K562 (cell line): ENCODE measurements at regions not wholly inside any gene's neighbourhood (a gene's known extent, or its start where the extent isn't known, plus 50 kb on each side); places are given as distances from the start of the nearest gene placed in this dataset.

Experiments
- ATAC-seq: fragments of 200-7000 bp; cut with Tn5 transposase; 3 replicates; pipeline ENCODE4 v1.9.1; 2020; ENCODE audit warnings: moderate library complexity
- BruUV-seq: library from RNA; stranded (reverse); fragments of 400-500 nt; replicated peaks from 2 replicates; lab custom pipeline; 2021; lab: Mats Ljungman, UMichigan
- CTCF ChIA-PET: fragments of 300-600 bp; formaldehyde crosslinking; extraction: SDS; loops from one replicate; lab custom pipeline; 2021; ENCODE audit warnings: low intra/inter-chr PET ratio; lab: Yijun Ruan, JAX
- POLR2A ChIA-PET: fragments of 300-600, 350-650 bp; sonication (Branson Sonifier 250); formaldehyde crosslinking; extraction: SDS; loops from one replicate; lab custom pipeline; 2021; ENCODE audit warnings: antibody characterized with exemption, inconsistent platforms; lab: Yijun Ruan, JAX
- DNase-seq, 4 experiments: peaks; one replicate each; pipeline versions ENCODE4 v3.0.0 to v3.0.0-alpha.2; 2011 to 2018; ENCODE audit warnings: low spot score in 3 of 4, mixed read lengths in 3 of 4; ENCODE audit errors: extremely low read depth in 1 of 4
- FAIRE-seq: peaks from 2 replicates; lab custom pipeline; 2011; peaks lifted over from hg19 to GRCh38; lab: Jason Lieb, UNC
- H2AFZ ChIP-seq: 2 replicates; pipeline ENCODE4 v1.6.0; 2011; ENCODE audit warnings: low read depth, low read length, control low read depth, inconsistent platforms
- H3K27ac ChIP-seq: fragments of 200-600 bp; 3 replicates; pipeline ENCODE4 v1.8.0; 2011; ENCODE audit warnings: low read depth, mild to moderate bottlenecking, control low read depth, inconsistent platforms, low read length, moderate library complexity, mixed read lengths; ENCODE audit errors: extremely low read depth
- H3K27me3 ChIP-seq, 2 experiments: fragments of 300-600 bp in 1 of 2; 2 replicates in 1 of 2; 3 replicates in 1 of 2; pipeline versions ENCODE4 v1.6.0 to v1.8.0; 2011; ENCODE audit warnings: inconsistent platforms in 2 of 2, low read length in 2 of 2, mild to moderate bottlenecking in 1 of 2, mixed read lengths in 1 of 2, moderate library complexity in 1 of 2; ENCODE audit not compliant: control insufficient read depth in 2 of 2, insufficient read depth in 2 of 2
- H3K36me3 ChIP-seq: fragments of 300-600 bp; 3 replicates; pipeline ENCODE4 v1.8.0; 2011; ENCODE audit warnings: mild to moderate bottlenecking, low read length, inconsistent platforms; ENCODE audit not compliant: control insufficient read depth, insufficient read depth
- H3K4me1 ChIP-seq, 2 experiments: fragments of 200-600 bp in 1 of 2; replicated peaks in 1 of 2; 2 replicates in 1 of 2; 3 replicates in 1 of 2; pipeline versions ENCODE4 v1.5.1 to v1.8.0; 2011; ENCODE audit warnings: inconsistent platforms in 2 of 2, low read length in 2 of 2, mild to moderate bottlenecking in 1 of 2, mixed read lengths in 1 of 2, moderate library complexity in 1 of 2; ENCODE audit not compliant: control insufficient read depth in 2 of 2, insufficient read depth in 2 of 2
- H3K4me2 ChIP-seq: 2 replicates; pipeline ENCODE4 v1.6.1; 2011; ENCODE audit warnings: low read length, control low read depth, inconsistent platforms, mixed read lengths; ENCODE audit not compliant: insufficient read depth
- H3K4me3 ChIP-seq: fragments of 200-600 bp; sonication (generic), shearing (Covaris generic); 2 replicates; pipeline ENCODE4 v1.5.1; 2016; ENCODE audit warnings: control low read depth, inconsistent platforms
- H3K79me2 ChIP-seq: fragments of 200-600 bp; 3 replicates; pipeline ENCODE4 v1.8.0; 2011; ENCODE audit warnings: low read length, inconsistent platforms; ENCODE audit not compliant: control insufficient read depth, insufficient read depth
- H3K9ac ChIP-seq, 2 experiments: 2 replicates each; pipeline versions ENCODE4 v1.6.0 to v1.6.1; 2011; ENCODE audit warnings: low read depth in 2 of 2, low read length in 2 of 2, control low read depth in 1 of 2, inconsistent platforms in 1 of 2, mild to moderate bottlenecking in 1 of 2, mixed read lengths in 1 of 2; ENCODE audit not compliant: insufficient read depth in 1 of 2
- H3K9me1 ChIP-seq: one replicate; pipeline ENCODE4 v1.6.0; 2011; ENCODE audit warnings: inconsistent platforms, mild to moderate bottlenecking, low read length, moderate library complexity; ENCODE audit not compliant: control insufficient read depth, insufficient read depth
- H3K9me3 ChIP-seq: replicated peaks from 2 replicates; pipeline ENCODE4 v1.5.1; 2011; ENCODE audit warnings: low read depth, low read length, inconsistent platforms; ENCODE audit not compliant: control insufficient read depth, insufficient read depth
- H4K20me1 ChIP-seq: replicated peaks from 2 replicates; pipeline ENCODE4 v1.6.1; 2011; ENCODE audit warnings: low read length, inconsistent platforms, mixed read lengths; ENCODE audit not compliant: control insufficient read depth, insufficient read depth
- CCNT2 ChIP-seq: IDR thresholded peaks from 2 replicates; pipeline ENCODE4 v1.6.1; 2011; ENCODE audit warnings: borderline replicate concordance, low read depth, mild to moderate bottlenecking, moderate library complexity, mixed read lengths, low read length; ENCODE audit not compliant: insufficient read length; ENCODE audit errors: extremely low read depth
- HNRNPL ChIP-seq: fragments of 200-400 bp; formaldehyde crosslinking; IDR thresholded peaks from 2 replicates; pipeline ENCODE4 v1.6.1; 2017; ENCODE audit warnings: low read depth, mild to moderate bottlenecking, low read length
- HSF4 ChIP-seq: fragments of 250-450 bp; sonication (Bioruptor Pico); IDR thresholded peaks from 2 replicates; pipeline ENCODE4 v2.1.2; 2022; ENCODE audit warnings: mild to moderate bottlenecking, moderate library complexity, borderline replicate concordance
- MED1 ChIP-seq: sonication (generic); formaldehyde crosslinking; IDR thresholded peaks from 2 replicates; pipeline ENCODE4 v1.8.1; 2023; ENCODE audit warnings: missing genetic modification reagents, borderline replicate concordance
- PKNOX1 ChIP-seq: fragments of 450-650 bp; IDR thresholded peaks from 2 replicates; pipeline ENCODE4 v1.6.1; 2016
- POLR2G ChIP-seq: fragments of 200-400 bp; formaldehyde crosslinking; IDR thresholded peaks from 2 replicates; pipeline ENCODE4 v1.6.1; 2017; ENCODE audit warnings: low read depth, mild to moderate bottlenecking, antibody characterized with exemption, low read length, moderate library complexity
- whole genome bisulfite sequencing: fragments of 100-300 bp; shearing (Covaris generic); methylation state at CpG from one replicate; pipeline ENCODE4 v1.1.6; 2016; ENCODE audit warnings: low coverage, mixed read lengths; ENCODE audit not compliant: insufficient coverage; ENCODE audit errors: missing lambda C conversion rate; 5-methylcytosine and 5-hydroxymethylcytosine counted together
- in situ Hi-C: fragments of 300-500 bp; cut with MboI; formaldehyde crosslinking; loops from 4 replicates; pipeline ENCODE4 v1.15.0; 2018; ENCODE audit warnings: inconsistent platforms, mixed read lengths
- intact Hi-C: fragments of 100-400 bp; cut with micrococcal nuclease; formaldehyde crosslinking; loops from 2 replicates; pipeline ENCODE4 v1.14.2; 2022
- TF ChIP-seq, protein P1 (sequence below): fragments of 250-450 bp; sonication (Bioruptor Pico); IDR thresholded peaks from 2 replicates; pipeline ENCODE4 v1.8.0; 2022; ENCODE audit warnings: inconsistent platforms, mild to moderate bottlenecking, moderate library complexity, borderline replicate concordance
- TF ChIP-seq, protein P2 (sequence below): fragments of 450-650 bp; IDR thresholded peaks from 2 replicates; pipeline ENCODE4 v1.6.1; 2016; ENCODE audit warnings: low read depth, mild to moderate bottlenecking, moderate library complexity

DNA sequence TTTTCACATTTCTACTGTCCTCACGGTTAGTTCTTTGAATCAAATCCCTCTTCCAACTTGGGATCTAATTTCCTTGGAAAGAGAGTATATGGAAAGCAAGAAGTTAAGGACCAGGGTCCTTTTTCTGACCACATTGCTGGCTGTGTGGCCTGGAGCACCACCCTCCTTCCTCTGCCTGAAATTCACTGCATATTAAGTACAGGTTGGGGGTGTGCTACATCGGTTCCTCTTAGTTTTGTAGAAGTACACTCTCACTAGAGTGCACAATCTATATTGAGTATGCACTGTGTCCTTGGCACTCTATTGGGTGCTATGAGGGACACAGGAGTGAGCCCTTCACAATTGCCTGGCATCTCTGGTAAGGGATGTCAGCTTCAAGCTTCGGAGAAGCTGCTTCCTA lies 53.8 kb upstream of the KLF9 start:
- TF ChIP-seq HNRNPL: no peak
- TF ChIP-seq CCNT2: no peak
- no peak for TF ChIP-seq HSF4 (CRISPR knock-in tag)
- TF ChIP-seq, protein P1, sequence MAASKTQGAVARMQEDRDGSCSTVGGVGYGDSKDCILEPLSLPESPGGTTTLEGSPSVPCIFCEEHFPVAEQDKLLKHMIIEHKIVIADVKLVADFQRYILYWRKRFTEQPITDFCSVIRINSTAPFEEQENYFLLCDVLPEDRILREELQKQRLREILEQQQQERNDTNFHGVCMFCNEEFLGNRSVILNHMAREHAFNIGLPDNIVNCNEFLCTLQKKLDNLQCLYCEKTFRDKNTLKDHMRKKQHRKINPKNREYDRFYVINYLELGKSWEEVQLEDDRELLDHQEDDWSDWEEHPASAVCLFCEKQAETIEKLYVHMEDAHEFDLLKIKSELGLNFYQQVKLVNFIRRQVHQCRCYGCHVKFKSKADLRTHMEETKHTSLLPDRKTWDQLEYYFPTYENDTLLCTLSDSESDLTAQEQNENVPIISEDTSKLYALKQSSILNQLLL (CRISPR knock-in tag): no peak
- TF ChIP-seq PKNOX1: no peak
- TF ChIP-seq, protein P2, sequence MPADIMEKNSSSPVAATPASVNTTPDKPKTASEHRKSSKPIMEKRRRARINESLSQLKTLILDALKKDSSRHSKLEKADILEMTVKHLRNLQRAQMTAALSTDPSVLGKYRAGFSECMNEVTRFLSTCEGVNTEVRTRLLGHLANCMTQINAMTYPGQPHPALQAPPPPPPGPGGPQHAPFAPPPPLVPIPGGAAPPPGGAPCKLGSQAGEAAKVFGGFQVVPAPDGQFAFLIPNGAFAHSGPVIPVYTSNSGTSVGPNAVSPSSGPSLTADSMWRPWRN: no peak
- TF ChIP-seq MED1 (CRISPR knock-in tag): no peak
- TF ChIP-seq POLR2G: no peak
- Histone ChIP-seq H3K4me2 (no peak overlapping the region), H3K4me1 (peaks cover 0 to 2% of the 10 kb centered on the region in 2 experiments; a peak in 3 of 5 replicates), H3K9me3 (no peaks in the 10 kb centered on the region), H3K27me3 (no peaks in the 10 kb centered on the region), H3K79me2 (no peaks in the 10 kb centered on the region), H3K9me1 (no peaks in the 10 kb centered on the region), H4K20me1 (no peaks in the 10 kb centered on the region), H3K9ac (no peak overlapping the region), H3K4me3 (no peak overlapping the region), H3K36me3 (no peaks in the 10 kb centered on the region), H3K27ac (no peak overlapping the region), H2AFZ (no peak overlapping the region)
- FAIRE-seq (no peak), ATAC-seq (no peak), DNase-seq (no peak)
- 45% methylated on average over 3 of the region's 3 CpGs for WGBS
- ChIA-PET POLR2A (interaction anchor here (1.0 kb wide), 1 partner anchor 10 kb away, joined by 6 read pairs; no protein-coding TSS in a partner anchor), CTCF (no interaction called here)
- in situ Hi-C loops: no loop called here
- BruUV-seq: no TSS peak
- intact Hi-C loops: no loop called here
